Stimulated activated CD8-positive, alpha-beta memory T cell treated with anti-CD3 and anti-CD28 coated beads, Interleukin-12 subunit alpha, Interleukin-12 subunit beta, amount 100 ng/mL, for 24 hours (primary cell): ENCODE measurements at regions not wholly inside any gene's neighbourhood (a gene's known extent, or its start where the extent isn't known, plus 50 kb on each side); places are given as distances from the start of the nearest gene placed in this dataset.

Source experiments
- DNase-seq: peaks from one replicate; pipeline ENCODE4 v3.0.0-alpha.2; 2020; ENCODE audit errors: extremely low read depth

DNA sequence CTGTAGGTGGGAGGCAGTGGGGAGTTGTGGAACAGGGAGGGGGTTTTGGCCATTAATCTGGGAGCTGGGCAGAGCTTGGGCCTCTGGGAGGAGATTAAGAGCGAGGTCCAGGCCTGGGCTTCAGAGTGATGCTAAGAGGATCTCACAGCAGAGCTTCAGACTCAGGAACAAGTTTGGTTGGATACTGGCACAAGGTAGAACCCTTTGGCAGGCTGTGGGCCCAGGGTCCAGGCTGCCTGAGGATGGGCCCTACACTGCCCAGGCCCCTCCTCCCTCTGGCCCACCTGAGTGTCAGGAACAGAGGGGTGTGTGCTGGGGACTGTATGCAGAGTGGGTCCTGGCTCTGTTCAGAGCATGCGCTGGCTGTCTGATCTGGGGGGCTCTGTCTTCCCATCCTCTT lies 334.9 kb downstream of the CYP26B1 start:
- DNase-seq: no peak

DNA sequence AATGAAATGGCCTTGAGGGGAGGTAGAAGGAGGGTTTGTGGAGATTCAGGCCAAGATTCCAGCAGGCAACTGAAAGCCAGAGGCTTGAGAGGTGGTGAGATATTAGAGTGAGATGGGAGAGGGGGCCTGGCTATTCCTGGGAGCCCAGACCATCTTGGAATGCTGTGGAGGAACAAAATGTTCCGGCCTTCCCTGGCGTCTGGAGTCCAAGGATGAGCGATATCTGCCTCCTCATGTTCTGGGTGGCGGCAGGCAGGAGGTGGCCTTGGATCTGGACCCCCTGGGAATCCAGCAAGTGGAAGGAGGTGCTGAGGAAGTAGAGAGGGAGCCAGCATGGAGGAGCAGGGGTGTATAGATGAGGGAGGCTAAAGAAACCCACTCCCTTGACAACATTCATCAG lies 335.9 kb downstream of the CYP26B1 start:
- DNase-seq: no peak

DNA sequence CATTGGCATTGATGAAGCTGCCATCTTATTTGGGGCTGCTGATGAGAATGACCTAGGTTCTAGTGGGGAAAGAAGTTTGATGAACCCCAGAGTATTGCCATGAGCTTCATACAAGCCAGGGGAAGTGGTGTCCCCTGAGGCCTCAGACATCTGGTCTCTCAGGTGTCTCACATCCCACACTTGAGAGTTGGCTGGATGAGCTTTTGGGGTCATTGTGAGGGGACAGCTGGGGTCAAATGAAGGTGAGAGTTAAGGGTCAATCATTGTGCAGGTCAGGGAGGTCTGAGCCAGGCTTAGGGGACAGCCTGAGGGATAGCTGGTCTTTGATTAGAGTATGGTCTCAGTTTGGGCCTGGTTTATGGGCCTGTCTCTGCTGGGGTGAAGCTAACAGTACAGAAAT lies 336.5 kb downstream of the CYP26B1 start:
- no peak for DNase-seq

DNA sequence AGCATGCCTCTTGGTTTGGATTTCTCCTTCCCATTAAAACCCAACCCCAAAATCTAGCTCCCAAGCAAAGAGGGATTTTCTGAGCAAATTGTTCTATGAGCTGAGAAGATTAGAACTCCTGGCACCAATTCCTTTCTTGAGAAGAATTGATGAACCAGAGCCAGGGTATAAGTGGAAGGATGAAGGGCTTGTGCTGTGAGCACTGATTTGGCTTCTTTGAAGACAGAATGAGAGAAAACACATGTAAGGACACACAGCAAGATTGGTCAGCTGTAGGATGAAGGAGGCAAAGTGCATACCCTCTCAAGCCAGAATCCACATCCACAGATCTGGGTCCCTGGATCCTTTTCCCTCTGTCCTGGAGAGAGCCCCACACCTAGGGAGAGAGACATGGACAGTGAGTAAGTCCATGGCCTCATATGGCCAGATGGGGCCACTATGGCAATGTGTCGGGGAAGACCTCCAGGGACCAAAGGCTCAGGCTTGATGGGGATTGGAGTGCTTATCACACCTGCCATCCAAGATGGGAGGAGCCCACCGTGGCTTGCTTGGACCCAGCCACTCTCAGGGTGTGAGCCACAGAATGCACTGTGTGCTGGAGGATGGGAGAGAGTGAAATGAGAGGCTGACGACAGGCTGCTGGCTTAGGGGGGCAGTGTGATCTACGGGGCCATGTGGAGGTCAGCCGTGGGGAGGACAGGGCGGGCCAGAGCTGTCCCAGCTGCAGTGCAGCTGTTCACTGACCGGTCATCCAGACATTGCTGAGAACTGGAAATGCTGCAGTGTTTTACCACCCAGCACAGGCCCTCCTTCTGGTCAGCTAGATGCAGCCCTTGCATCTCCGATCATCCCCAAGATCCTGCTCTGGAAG lies 339.8 kb downstream of the CYP26B1 start:
- DNase-seq: no peak

DNA sequence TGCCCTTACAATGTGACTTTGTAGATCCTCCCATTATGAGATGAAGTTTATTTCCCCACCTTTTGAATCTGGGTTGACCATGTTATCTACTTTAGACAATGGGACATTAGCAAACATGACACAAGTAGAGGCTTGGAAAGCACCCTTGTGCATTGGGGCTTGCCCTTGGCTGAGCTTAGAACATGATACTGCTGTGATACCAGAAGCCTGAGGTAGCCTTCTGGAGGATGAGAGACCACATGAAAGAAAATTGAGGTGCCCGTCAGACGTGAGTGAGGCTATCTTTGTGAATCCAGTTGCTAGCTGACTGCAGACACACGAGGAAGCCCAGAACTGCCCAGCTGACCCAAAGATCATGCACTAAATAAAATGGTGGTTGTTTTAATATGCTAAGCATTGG lies 341.2 kb downstream of the CYP26B1 start:
- no peak for DNase-seq

DNA sequence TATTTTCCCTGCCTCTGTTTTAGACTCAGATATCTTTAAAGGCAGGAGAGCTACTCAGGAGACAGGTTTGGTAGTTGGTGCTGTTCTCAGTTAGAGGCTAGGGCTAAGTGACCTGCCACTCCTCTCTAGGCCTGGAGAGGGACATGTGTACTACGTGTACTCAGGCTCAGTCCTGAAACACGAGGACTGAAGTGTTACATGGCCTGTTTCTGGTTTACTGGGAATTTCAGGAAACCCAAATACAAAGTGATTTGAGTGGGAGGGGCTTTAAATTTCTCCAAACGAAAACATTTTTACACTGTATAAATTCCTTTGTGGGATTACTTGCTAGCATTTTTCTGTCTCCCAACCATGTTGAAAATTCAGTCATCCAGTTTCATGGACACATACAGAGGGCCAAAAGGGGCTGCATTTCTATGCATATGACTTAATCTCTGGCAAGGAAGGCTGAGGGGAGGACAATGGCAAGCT lies 343.3 kb downstream of the CYP26B1 start:
- no peak for DNase-seq

DNA sequence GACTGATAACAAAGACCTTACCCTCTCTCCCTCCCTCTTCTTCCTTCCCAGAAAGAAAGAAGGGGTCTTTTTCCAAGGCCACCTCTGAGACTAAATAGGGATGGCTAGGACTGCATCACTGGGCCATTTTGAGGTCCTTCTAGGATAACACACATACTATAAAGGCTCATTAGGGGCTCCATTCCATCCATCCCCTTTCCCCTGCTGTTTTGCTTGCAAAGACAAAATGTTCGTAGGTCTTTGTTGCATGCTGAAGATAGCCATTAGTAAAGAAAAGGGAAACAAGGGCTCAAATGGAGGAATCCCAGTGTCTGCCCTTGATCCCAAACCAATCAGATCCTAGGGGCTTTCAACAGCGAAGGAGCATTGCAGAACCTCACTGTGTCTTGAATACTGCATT lies 344.3 kb downstream of the CYP26B1 start:
- no peak for DNase-seq

DNA sequence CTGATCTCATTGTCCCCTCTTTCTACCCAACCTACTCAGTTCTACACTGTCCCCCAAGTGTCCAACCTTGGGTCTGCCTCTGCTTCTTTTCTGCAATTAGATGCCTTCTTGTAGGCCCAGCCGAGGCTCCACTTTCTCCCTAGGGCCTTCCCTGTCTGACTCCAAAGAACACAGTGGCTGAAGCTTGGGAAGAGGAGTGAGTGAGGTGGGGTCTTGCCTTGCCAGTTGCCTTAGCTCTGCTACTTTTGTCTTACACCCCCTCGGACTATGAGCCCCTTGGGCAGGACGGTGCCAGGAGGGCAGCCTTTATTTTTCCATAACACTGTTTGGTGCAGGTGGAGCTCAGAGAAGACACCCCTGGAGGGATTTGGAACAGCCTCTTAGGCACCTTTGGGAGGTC lies 345.1 kb downstream of the CYP26B1 start:
- DNase-seq: no peak

DNA sequence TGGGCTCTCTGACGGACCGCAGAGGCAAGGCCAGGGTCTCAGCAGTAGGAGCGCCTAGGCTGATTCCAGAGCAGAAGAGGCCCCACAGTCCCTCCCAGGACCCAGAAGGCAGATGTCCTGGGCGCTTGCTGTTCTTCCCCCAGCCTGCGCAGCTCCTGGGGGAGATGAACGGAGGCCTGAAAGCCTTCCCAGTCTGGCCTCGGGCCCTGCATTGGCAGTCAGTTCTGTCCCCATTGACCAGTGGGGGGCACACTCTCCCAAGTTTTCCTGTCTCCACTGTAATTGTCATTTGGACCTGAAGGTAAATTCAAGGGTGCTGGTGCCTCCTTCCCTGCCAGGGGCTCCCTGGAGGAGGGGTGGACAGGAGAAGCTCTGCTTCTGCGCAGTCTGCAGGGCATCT lies 345.7 kb downstream of the CYP26B1 start:
- DNase-seq: no peak

DNA sequence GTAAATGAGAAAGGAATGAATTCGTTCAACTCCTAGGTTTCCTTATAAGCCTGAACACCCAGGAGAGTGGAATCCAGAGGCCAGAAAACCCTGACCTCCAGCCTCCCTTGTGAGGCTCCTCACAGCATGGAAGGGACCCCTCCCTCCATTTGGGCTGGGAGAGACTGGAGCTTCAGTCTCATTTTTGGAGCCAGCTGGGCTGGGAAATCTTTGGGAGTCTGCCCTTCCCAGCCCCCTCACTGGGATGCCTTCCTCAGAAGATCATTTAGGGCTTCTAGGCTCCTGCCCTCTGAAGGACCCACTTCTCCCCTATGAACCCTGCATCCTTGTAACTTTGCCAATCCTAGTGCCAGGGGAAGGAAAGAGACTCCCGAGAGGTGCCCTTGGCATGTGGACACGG lies 346.1 kb downstream of the CYP26B1 start:
- no peak for DNase-seq

DNA sequence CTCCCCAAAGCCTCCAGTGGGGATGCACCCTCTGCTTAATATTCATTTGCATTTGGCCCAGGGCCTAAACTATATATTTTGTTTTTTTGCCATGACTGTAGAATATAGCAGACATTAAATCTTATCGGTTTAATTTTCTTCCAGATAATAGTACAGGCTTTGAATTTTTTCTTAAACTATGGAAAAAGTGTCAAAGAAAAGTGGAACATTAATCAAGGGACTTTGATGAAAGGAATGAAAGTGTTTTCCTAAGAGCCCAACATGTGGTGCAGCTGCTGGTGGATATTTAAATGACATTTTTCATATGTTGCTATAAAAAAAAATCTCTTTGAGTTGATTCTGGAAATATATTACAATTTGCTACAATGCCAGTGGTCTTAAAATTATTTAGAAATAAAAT lies 346.8 kb downstream of the CYP26B1 start:
- DNase-seq: no peak

DNA sequence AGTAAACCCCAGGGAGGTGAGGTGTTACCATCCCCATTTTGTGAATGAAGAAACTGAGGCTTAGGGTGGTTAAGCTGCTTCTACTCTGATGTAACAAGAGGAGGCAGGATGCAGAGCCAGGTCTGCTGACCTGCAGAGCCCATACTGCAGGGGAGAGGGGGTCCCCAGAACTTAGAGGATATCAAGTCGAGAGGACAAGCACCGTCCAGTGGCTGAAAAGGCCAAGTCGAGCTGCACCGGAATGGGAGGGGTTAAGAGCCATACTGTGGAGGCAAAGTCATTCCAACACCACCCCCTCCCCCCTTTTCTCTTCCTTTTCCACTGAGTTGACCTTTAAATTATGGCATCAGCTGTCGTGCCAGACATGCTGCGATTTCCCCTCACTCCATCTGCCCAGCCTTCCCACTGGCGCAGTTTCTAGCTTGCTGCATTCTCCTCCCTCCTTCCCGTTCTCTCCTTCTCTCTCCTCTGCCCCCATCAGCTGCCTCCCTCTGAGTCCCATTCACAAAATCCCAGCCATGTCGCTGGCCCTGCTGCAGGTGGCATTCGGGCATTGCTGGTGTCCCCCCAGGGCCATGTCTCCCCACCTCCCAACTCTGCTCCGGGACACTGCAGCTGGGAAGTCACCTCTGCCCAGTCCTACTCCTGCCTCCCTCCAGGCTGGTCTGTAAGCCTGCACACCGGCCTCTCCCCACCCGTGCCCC lies 346.9 kb downstream of the DYSF start:
- DNase-seq: no peak

DNA sequence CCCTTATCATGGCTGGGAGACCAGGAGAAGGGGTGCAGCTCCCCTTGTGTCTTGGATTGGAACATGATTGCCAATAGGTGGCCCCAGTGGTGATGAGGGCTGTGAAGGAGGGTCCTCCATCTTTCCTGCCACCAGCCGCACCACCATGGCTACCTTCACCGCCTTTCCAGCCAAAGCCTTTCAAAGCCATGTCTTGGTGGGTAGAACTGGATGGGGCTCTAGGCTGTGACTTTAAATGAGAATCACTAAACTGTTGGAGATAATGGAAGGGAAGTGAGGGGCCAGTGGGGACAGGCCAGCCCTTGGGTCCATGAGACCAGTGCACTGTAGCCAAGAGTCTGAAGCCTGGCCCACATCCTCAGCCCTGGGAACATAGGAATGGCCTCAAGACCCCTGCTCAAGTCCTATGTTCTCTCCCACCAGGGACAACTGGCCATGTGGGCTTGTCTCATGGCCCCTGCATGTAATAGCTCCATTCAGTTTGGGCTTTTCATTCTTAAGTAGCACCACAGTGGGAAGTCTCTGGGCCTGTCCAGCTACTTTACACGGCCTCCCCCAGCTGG lies 345.7 kb downstream of the DYSF start:
- DNase-seq: no peak

DNA sequence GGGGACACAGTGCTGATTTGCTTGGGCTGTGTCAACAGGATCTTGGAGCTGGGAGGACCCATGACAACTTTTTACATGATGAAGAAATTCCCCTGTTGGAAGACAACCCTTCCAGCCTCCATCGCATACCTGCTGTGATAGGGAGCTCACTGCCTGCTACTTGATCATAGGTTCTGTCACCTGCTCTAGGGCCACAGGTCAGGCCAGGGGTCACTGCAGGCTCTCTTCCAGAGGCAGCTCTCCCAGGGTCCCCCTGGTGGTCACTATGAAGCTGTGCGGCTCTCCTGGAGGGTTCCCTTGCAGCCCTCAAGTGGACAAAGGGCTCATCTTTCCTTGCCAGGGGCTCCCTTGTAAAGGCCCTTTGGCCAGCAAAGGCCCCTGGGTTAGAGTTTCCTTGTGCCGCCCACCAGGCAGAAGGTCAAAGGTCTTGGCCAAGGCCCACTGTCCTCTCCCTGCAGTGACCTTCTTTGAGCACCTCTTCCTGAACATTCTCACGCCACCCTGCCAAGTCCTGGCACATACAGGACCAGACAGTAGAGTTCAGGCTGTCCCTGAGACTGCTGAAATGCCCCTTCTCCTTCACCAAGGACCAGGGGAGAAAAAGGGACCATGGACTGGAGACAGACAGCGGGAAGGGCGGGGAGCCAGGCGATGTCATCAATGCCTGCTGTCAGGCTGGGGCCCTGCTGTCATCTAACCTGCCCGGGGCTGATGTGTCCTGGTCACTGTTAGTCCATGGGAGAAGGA lies 345.1 kb downstream of the DYSF start:
- DNase-seq: no peak

DNA sequence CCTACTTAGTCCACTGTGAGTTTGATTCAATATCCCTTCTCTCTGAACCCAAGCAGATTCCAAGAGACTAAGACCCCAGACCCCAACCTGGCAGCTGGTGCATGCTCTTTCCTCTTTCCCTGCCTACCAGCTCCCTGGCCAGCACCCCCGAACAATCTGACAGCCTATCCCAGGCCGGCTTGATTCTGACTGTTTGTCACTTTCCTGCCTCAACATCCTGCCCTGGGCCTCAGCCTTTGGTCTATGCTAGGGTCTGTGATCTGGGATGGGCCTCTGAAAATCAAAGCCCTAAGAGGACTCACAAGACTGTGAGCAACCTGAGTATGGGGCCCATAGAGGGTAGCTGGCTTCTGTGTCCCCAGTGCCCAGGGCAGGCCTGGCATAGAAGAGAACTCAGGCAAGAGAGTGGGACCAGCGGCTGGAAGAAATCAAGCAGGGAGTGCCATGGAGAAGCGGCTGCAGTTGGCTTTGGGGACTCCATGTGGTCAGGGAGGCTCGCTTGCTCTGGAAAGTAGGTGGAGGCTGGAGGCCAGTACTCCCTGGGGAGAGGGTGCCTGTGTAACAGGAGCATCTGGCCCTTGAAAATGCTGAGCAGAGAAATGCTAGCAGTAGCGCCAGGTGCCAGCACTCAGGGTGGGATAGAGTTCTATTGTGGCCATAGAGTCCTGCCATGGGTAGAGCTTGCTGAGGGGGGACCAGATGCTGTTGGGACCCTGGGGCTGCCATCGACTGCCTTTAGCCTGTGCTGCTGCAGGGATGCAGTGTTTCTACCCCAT lies 343.9 kb downstream of the DYSF start:
- no peak for DNase-seq

DNA sequence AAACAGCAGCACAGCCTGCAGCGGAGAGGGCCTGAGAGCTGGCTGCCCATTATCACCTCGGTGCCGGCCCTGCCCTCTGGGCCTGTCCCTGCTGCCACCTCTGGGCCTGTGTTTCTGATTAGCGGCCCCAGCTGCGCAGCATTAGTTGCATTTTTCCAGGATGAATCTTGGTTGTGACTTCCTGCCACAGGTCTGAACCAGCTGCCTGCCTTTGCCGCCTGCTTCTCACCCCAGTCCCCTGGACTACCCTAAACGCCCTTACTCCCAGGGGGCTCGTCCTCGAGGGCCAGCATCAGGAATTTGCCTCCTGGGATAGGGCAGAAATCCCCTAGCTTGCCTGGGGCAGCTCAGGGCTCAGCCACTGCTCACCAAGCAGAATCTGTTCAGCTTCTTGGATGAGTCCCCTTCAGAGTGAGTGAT lies 342.8 kb downstream of the DYSF start:
- no peak for DNase-seq

DNA sequence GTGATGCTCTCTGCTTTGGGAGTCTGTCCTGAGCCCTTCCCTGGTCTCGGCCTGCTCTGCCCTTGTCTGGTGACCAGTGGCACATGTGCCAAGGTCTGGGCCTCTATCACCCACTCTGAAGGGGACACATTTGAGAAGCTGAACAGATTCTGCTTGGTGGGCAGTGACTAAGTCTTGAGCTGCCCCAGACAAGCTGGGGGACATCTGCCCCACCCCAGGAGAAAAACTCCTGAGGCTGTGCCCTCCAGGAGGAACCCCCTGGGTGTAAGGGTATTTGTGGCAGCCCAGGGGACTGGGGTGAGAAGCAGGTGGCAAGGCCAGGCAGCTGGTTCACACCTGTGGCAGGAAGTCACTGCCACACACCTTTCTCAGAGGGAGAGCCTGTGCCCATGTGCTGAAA lies 342.1 kb downstream of the DYSF start:
- DNase-seq: no peak

DNA sequence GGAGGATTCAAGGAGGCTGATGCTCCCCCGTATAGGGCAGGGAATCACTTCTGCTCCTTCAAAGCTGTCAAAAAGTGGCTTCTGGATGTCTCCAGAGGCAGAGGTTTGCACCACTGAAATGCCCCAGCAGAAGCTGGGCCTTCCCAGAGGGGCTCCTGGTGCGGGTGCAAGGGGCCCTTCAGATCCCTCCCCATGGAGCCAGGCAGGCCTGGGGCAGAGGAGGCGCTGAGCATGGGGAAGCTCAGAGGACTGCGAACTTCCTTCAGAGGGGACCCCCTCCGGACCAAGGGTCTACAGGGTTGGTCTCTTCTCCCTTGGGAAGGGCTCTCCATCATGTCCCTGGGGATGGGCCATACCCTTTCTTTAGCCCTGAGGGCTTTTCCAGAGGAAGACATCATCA lies 341.2 kb downstream of the DYSF start:
- no peak for DNase-seq

DNA sequence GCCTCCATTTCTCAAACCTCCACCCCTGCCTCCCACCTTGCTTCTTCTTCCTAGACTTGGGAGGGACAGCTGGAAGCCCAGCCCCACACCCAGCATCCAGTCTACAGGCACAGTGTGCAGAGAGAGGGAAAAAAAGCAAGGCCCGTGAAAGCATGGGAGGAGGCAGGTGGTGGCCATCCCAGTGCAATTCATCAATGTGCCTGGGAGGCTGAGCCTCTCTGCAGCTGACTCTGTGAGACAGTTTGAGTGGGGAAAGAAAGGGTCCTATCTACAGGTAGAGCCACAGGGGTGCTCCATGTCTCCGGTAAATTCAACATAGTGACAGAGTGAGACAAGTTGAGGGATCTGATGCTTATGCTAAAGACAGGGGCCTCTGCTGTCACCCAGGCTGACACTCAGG lies 340.6 kb downstream of the DYSF start:
- DNase-seq: no peak

DNA sequence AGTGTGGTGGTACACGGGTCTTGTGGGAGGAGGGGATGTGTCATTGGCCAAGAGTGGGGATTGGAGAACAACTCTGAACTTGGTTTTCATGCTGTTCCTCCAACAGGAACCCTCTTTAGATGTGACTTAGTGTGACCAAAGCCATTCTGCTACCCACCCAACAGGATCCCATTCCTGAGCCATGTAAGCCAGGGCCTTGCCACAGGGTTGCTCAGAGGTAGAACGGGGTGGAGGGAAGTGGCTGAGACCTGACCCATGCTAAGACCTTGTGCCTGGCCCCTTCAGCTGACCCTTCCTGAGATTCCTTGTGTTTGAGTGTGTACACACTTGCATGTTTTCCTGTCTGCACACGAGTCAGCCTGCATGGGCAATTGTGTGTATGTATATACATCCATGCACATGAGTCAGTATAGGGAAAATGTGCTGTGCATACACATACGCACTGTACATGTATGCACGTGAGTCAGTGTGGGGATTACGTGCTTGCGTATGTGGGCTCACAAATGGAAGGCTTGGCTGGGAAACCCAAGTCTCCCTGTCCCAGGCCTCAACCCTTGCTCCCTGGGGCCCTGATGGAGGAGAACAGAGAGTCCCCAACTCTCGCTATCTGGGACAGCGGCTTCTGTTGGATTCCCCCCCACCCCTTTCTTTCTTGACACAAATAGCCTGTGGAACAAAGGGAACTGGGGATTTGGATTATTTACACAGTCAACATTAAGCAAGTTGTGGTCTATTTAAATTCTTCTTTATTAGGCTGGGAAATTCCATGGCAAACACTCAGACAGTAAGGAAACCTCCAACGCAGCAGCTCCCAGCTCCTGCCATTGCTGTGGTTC lies 339.8 kb downstream of the DYSF start:
- no peak for DNase-seq
